Activated CD4-positive, alpha-beta T cell treated with anti-CD3 and anti-CD28 coated beads for 48 hours (primary cell): ENCODE measurements at regions not wholly inside any gene's neighbourhood (a gene's known extent, or its start where the extent isn't known, plus 50 kb on each side); places are given as distances from the start of the nearest gene placed in this dataset.

Experiments used
- DNase-seq: peaks from one replicate; pipeline ENCODE4 v3.0.0-alpha.2; 2020

DNA sequence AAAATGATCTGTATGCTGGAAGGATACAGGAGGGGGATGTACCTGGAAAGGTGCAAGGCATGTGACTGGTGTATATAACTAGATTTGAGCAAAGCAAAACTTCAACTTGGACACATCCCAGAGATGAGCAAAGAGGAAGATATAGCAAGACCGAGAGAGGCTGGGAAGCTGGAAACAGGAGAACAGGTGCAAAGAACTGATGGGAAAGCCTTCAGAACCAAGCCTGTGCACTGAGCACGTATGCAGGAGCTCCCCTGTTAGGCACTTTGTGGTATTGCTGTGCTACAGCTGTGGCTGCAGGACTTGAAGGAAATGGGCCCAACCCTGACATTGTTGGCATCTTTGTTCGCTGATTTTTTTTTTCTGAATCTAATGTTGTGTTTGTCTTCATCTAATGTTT is 120.7 kb upstream of the PWP1 start:
- peak; percentile 9 for DNase-seq

DNA sequence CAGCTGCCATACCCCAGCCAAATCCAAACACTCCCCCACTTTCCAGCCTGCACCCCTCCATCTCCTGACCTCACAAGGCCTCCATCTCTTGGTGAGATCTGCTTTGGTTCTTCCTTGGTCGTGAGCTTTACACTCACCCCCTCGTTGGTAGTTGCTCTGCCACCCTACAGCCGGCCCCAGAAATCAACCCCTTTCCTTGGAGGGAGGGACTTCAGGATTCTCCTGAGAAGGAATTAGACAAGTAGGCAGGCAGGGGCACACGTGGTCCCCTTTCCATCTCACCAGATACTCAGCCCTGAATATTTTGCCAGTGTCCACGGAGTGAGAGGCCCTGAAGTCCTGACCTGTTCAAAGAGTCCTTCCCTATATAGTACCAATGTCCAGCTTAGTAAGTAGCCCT is 120.0 kb upstream of the PWP1 start:
- DNase-seq, result no peak

DNA sequence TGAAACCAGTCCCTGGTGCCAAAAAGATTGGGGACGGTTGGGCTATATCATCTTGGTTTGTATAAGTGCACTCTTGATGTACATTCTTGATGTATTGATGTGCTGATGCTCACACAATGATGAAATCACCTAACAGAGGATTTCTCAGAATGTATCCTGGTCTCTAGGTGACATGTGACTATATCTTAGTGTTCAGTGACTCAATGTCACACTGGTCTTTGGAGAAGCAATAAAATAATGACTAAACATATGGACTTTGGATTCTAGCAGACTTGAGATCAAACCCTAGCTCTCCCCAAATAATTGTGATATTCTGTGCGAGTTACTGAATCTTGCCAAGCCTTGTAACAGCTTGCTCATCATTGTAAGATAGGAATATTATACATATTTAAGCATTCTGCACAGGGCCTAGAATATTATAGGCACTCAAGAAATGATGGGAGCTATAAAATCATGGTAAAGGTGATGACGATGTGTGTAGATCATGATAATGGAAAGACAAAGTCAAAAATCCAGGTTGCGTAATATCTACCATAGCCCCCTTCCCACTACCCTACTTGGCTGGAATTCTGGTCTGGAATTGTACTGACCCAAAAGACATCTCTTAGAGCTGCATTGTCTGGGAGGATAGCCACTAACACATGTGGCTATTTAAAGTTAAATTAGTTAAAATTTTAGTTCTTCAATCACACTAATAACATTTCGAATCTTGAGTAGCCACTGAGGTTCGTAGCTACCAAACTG is 117.6 kb upstream of the PWP1 start:
- no peak for DNase-seq

DNA sequence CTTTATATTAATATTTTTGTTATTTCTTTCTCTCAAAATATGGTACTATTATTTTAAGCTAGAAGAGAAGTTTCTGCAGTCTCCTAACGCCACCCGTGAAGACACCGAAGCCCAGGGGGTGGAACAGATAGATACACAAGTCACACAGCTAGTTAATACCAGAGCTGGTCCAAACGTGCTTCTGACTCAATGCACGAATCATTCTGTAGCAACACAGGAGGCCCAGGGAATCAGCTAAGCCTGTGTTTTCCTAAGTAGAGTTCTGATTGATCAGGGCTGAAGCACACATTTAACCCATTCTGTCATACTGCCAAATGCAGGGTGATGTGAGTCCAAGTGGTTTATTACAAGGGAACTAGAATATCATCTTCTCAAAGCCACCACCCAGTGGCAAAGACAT is 116.9 kb upstream of the PWP1 start:
- no peak for DNase-seq

DNA sequence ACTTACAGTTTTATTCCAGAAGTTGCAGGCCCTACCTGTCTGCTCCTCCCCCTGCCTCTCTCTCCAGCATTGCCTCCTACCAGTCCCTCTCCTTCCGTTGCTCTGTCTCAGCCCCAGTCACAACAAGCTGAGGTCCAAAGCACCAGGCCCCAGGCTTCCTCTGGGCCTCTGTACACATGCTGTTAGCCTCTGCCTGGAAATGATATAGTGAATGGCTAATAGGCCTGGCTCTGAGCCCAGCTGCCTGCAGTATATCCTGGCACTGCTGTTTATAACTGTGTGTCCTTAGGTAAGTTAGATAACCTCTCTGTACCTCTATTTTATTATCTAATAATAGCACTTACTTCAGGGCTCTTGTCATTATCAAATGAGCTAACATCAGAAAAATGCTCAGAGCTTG is 114.9 kb upstream of the PWP1 start:
- no peak for DNase-seq

DNA sequence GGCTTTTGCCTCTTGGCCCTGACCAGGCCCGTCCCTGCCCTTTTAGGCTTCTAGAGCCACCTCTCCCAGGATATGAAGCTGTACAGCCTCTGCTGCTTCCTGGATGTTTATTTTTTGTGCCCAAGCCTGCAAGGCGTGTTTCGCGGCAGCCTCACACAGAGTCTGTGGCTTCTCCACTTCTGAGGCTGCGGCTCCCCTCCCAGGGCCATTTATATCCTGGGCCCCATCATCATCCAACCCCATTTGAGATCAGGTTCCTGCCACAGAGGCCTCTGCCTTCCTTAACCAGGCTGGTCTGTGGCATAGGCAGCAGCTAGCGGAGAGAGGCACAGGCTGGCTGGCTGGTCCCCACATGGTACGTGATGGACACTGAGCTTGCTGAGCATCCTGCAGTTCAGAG is 114.1 kb upstream of the PWP1 start:
- no peak for DNase-seq

DNA sequence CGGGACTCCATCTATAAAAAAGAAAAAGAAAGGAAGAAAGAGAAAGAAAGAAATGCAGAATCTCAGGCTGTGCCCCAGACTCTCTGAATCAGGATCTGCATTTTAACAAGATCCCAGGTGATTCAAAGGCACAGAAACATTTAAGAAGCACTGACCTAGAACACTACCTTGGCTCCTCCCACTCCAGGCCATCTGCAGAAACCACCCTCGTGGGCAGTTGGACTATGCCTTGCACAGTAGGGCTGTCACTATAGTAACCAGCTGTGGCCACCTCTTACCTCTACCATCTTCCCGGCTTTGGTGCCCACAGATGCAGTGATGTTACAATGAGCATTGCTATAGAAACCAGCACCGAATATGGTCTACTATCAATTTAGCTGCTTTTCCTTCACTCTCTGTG is 110.9 kb upstream of the PWP1 start:
- no peak for DNase-seq

DNA sequence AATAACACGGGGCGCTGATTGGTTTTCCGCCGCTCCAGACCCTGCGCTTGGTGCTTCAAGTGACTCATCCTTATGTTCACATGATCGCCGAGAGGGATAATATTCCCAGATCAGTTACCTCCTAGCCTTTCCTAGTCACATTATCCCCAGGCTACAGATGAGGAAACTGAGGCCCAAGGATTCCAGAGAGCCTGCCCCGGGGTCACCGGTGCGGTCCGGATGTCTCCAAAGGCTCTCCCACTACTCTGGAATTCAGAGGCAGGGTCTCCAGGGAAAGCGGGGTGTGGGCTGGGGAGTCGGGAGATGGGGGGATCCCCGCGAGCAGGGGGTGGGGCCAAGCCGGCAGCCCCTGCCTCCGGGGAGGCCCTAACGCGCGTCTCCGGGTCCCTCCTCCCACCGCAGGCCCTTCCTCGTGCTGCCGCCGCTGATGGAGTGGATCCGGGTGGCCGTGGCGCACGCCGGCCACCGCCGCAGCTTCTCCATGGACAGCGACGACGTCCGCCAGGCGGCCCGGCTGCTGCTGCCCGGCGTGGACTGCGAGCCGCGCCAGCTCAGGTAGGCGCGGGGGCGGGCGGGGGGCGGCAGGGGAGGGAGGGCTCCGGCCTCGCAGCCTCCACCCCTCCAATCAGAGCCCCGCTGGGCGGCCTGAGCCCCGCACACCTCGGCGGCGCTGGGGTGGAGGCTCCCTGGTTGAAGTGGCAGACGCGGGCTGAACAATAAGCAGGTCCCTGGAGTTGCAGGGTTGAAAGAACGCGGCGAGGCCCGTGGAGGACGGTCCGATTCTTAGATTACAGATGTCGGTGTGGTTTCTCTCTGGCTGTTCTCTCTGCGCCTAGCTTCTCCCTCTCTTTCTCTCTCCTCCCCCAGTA is 104.6 kb upstream of the PWP1 start:
- DNase-seq, result no peak

DNA sequence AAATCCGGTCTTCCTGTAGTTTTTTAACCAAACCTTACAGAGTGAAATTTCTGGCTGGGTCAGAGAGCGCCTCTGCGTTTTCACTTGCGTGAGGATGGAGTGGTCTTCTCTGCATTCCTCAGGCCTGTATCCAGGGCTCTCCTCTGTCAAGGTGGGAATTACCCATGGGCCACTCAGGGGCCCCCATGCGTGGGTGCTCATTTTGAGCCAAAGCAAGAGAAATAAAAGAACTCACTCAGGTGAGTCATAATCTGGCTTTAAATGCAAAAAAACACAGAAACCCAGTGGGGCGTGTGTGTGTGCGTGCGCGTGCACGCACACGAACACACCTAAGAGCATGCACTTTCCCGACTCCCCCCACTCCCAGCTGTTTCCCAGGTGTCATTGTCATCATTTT is 104.0 kb upstream of the PWP1 start:
- no peak for DNase-seq

DNA sequence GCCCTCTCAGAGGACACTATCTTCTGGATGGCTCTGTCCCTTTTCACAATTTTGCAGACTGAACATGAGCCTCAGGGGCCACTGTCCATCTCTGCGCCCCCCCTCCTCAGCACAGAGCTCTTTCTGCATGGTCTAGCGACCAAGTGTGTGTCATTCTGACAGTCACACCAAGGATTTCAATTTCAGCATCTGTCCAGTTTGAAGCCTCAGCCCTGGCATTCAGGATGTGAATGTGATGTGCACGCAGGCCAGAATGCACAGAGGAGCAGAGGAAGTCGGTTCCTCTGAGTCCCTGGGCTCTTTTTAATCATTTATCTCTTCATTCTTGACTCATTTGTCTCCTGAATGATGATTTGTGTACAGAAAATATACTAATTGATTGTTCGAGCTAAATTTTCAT is 102.0 kb upstream of the PWP1 start:
- DNase-seq, result no peak

DNA sequence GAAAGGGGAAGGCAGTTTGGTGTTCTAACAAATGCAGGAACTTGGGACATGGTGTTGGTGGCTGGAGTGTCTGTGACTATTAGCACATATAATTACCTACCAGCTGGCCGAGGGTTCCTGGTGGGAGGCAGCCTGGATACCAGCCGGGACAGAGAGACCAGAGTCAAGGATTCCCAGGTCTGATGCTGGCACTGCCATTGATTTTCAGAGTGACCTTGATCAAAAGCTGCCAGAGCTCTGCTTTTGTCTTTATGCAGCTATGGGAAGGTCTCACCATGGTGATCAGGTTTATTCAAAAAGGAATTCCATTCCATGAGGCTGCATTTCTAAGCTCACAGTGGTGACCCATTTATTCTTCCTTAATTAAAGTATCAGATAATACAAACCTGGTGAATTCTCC is 101.0 kb upstream of the PWP1 start:
- no peak for DNase-seq

DNA sequence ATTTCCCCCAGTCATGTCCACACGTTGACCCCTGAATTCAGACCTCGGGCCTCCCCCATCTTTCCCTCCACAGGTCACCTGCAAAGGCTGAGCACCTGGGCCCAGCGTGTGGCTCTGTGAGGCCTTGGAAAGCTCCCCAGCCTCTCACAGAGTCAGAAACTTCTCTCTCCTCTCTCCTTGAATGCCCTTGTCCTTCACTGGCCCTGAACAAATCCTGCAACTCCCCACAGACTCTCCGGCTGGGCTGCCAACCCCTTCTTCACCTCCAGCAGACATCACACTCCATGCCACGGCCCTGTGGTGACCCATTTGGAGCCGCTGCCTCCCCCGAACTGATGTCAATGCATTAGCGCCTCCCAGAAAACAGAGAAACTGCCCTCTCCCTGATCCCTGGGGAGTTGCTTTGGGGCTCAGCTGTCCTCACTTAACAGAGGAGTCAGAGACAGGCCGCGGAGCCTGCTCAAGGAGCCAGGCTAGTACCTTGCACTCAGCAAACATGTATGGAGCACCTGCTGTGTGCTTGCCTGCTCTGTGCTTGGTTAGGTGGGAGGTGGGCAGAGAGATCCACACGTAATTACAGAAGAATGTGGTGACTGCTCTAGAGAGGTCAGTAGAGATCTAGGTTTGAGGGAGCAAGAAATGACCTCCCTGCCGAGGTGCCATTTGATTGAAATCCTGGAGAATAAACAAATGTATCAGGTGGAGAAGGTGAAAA is 99.2 kb upstream of the PWP1 start:
- DNase-seq, result no peak

DNA sequence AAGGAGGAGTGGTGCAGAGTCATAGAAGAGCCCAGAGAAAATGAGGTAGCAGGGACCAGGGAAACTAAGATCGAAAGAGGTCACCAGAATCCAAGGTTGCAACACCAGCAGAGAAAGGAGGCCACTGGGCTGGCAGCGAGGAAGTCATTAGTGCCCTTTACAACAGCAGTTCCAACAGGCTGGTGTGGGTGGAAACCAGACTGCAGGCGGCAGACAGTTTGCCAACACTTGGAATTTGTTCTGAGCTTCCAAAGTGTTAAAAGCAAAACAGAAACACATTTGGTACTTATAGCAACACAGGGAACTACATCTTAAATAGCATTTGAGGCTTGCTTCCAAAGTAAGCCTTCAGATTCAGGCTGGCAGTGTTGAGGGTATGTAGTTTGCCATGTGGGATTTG is 95.2 kb upstream of the PWP1 start:
- DNase-seq, result no peak

DNA sequence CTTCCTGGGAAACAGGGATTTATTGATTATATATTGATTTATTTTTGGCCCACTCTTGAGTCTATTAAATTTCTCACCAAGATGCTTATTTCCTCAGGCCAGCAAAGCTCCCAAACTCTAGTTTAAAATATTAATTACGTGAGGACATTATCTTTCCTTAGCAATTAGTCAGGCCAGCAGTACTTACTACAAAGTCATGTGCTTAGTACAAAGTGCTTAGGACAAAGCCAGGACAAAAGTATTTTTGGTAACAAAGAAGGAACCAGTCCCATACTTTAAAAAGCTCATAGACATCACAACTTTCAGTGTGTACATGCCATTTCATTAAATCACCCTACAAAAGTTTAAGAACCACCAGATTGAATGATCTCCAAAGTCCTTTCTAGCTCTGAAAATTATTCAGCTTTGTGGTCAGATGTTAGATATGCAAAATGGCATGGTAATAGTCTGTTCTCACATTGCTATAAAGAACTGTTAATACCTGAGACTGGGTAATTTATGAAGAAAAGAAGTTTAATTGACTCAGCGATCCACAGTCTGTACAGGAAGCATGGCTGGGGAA is 94.7 kb upstream of the PWP1 start:
- no peak for DNase-seq

DNA sequence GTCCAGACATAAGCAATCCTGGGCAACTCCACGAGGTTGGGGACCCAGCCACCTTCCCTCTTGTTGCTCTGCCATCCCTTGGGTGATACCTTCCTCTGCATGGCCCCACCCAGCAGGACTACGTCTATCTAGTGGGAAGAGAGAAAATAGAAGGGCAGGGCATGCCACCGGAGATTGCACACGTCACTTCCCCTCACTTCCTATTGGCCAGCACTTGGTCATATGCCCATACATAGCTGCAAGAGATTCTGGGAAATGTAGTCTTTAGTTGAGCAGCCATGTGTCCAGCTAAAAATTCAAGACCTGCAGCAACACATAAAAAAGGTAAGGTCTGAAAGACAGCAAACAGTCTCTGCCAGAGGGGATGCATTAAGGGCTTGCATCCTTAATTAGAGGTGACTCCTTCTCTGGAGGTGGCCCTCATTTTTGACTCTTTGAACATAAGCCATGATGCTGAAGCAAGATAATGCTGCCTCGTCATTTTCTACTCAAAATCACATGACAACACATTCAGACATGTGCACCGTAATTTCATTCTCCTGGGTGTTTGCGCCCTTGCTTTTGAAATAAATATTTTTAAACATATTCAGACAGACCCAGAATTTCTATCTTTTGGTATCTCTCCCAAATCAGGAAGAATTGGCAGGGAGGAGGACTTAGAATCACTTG is 91.8 kb upstream of the PWP1 start:
- no peak for DNase-seq

DNA sequence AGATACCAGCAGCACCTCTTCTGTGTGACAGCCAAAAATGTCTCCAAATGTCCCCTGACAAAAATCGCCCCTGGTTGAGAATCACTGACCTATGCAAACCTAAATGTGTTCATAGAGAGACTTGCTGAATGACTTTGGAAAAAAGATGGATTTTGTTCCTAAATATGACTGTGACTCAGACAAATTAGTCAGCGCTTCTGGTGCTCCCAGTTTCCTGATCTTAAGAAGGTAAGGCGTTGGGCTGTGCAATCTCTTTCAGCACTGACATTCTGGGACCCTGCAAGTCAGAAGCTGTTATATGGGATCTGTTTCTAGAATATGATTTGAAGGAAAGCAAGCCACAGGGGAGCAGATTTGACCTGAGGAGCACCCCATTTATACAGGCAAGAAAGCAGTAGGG is 90.6 kb upstream of the PWP1 start:
- no peak for DNase-seq

DNA sequence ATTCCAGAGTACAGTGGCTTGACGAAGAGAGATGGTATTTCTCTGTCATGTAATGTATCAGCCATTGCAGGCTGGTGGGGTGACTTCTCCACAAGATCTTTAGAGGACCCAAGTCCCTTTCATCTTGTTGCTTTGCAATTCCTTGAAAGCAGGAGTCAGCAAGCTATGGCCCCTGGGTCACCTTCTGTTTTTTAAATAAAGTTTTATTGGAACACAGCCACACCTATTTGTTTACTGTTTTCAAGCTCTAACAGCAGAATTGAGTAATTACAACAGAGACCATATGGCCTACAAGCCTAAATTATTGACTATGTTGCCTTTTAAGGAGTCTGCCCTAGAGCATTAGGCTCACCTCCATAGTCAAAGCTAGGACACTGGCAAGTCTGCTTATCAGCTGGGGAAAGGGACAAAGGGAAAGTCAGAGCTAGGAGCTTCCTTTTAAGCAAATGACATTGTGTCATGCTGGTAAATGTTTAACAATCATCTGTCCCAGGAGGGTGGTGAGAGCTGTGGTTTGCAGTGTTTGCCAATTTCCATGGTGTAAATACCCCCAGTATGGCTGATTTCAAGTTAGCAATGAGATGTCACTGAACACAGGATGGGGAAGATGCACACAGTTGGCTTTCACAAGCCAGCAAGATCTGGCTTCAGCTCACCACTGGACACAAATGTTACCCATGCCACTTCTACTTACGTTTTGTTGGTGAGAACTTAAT is 87.7 kb upstream of the PWP1 start:
- no peak for DNase-seq

DNA sequence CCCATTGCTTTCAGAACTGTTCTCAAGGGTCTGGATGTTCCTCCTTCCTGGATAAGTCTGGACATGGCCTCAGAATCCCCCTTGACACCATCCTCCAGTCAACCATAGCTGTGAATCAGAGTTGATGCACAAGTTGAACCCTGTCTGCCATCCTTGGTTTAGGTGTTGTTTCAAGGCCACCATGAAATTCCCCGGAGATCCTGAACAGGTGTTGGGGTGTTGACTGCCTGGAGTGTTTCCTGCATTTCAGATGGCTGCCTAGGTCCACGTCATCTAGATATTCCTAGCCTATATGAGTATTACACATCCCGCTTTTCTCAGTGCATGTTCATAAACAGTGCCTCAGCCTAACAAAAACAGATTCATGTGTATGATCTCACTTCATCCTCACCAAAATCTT is 86.7 kb upstream of the PWP1 start:
- DNase-seq, result no peak

DNA sequence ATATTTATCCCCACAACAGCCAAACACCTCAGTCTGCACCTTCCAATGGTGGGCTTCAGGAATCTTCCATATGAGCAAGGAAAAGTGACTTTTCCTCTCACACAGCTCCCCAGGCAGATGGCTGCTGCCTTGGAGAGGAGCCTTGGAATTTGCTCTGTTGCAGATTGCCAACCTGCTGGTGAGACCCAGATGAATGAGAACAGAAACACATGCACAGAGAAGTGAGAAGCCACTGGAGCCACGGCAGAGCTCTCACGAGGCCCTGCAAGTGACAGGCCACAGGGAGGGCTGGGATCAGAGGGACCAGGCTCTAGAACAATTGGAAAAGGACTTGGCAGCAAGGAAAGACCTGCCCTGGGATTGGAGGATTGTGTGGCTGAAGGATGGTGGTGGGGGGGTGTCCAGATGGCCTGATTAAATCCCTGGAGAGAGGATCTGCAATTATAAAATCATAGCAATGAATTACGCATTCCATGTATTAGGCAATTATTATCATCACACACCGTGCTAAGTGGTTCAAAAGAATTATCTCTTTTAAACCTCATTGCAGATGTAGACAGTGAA is 84.9 kb upstream of the PWP1 start:
- DNase-seq, result no peak

DNA sequence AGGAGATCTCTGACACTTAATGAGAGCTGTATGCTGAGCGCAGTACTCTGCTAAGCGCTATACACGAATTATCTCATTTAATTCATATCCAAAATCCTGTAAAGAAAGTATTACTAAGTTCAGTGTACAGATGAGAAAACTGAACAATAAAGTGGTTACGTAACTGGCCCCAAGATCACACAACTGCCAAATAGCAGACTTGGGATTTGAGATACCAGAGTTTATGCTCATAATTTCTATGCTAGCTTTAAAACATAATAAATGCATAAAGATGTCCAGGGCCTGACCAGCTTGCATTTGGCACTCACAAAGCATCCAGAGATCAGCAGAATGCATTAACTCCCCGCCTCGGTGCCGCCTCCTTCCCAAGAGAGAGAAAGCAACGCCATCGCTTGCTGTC is 83.2 kb upstream of the PWP1 start:
- no peak for DNase-seq

DNA sequence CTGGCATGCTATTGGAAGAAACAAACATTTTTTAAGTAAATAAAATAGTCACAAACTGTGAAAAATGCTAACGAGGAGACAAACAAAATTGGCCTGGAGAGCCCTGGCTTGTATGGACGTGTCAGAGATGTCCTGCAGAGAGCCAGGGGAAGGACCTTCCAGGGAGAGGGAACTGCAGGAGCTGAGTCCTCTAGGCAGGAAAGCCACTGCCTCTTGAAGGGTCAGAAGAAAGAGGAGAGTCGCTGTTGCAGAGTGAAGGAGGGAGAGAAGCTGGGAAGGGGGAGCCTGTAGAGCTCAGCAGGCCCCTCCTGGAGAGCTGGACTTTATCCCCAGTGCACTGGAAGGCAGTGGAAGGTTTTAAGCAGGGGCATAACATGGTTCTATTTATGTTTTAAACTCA is 80.3 kb upstream of the PWP1 start:
- no peak for DNase-seq
